Tibial artery (tissue), 4 donors: ENCODE measurements at regions not wholly inside any gene's neighbourhood (a gene's known extent, or its start where the extent isn't known, plus 50 kb on each side); places are given as distances from the start of the nearest gene placed in this dataset.
"Not testable (repeated sequence)": the region's sequence is repeated elsewhere in the genome, so short reads cannot be mapped to it uniquely, and the experiment has no call there.

ENCODE experiments used
- DNase-seq, 2 donors: peaks; one replicate each; pipeline ENCODE4 v3.0.0-alpha.2; 2019
- H3K27ac ChIP-seq, 2 donors: fragments of 200-600 bp; sonication (generic) in 1 of 2; 1 replicate in 1 of 2; 2 replicates in 1 of 2; pipeline ENCODE4 v1.5.1; 2018 to 2019; ENCODE audit warnings: mild to moderate bottlenecking in 1 of 2
- H3K27me3 ChIP-seq, 2 donors: fragments of 200-600 bp; sonication (generic) in 1 of 2; one replicate each; pipeline versions ENCODE4 v1.5.1 to v1.6.0; 2016 to 2019
- H3K36me3 ChIP-seq, 3 donors: fragments of 200-600 bp; sonication (generic) in 2 of 3; one replicate each; pipeline ENCODE4 v1.5.1; 2016 to 2019; ENCODE audit warnings: mild to moderate bottlenecking in 2 of 3
- H3K4me1 ChIP-seq, 4 donors: fragments of 200-600 bp; sonication (generic) in 2 of 4; 1 replicate in 3 of 4; 2 replicates in 1 of 4; pipeline ENCODE4 v1.5.1; 2016 to 2019
- H3K4me3 ChIP-seq, 2 donors: fragments of 200-600 bp; sonication (generic) in 1 of 2; 1 replicate in 1 of 2; 2 replicates in 1 of 2; pipeline ENCODE4 v1.5.1; 2018 to 2019; ENCODE audit warnings: mild to moderate bottlenecking in 2 of 2
- H3K9me3 ChIP-seq, 3 donors: fragments of 200-600 bp; sonication (generic) in 1 of 3; one replicate each; pipeline ENCODE4 v1.5.1; 2016 to 2019
- intact Hi-C: fragments of 100-400 bp; cut with DNase I; formaldehyde crosslinking; loops from one replicate; pipeline ENCODE4 v1.15.0; 2023; ENCODE audit warnings: low total_unique reads
- TF ChIP-seq, protein P1 (sequence below), 2 experiments: fragments of 200-600 bp in 1 of 2; fragments of 450-650 bp in 1 of 2; IDR thresholded peaks; one replicate each; pipeline ENCODE4 v1.5.1; 2017 to 2019; ENCODE audit warnings: antibody characterized with exemption in 2 of 2, mild to moderate bottlenecking in 1 of 2, moderate library complexity in 1 of 2

DNA sequence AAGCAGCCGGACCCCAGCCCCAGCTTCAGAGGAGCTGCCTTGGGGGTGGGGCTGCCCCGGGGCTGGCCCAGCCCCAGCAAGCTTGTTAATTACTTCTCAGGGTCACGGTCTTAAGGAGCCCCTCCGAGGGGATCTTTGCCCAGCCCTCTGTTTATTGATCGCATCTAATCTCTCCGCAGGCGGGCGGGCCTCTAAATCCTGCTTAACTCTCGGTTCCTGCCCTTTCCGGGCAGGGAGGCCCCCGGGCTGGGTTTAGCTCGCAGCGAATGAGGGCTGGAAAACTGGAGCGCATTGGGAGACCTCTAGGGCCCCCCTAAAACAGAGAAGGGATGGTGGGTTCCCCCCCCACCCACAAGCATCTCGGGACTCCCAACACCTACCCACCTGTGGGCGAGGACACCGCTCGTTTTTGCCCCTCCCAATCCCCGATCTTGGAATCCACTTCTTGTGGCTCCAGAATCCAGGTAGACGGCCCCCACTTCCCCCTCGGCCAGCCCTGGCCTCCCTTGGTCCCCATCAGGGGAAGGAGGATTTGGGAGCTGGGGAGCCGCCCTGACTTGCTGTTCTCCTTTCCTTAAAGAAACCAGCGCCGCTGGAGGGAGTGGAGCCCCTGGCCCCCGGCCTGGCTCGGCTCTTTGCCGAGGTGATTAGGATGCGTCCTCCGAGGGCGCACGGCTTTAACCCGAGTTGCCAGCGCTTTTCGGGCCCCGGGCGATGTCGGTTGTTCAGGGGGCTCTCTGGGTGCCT, 59.5 kb upstream of the ADGRL1 start:
- intact Hi-C loops = no loop called here
- no peaks in the 10 kb centered on the region for H3K9me3 ChIP-seq
- H3K4me3 ChIP-seq = no peak overlapping the region
- peaks cover 0 to 45% of the 10 kb centered on the region in 2 donors for H3K27me3 ChIP-seq
- H3K4me1 ChIP-seq = peaks cover 0 to 12% (median 0%) of the 10 kb centered on the region in 4 donors
- no peak for DNase-seq
- H3K36me3 ChIP-seq = no peaks in the 10 kb centered on the region
- TF ChIP-seq, protein P1, sequence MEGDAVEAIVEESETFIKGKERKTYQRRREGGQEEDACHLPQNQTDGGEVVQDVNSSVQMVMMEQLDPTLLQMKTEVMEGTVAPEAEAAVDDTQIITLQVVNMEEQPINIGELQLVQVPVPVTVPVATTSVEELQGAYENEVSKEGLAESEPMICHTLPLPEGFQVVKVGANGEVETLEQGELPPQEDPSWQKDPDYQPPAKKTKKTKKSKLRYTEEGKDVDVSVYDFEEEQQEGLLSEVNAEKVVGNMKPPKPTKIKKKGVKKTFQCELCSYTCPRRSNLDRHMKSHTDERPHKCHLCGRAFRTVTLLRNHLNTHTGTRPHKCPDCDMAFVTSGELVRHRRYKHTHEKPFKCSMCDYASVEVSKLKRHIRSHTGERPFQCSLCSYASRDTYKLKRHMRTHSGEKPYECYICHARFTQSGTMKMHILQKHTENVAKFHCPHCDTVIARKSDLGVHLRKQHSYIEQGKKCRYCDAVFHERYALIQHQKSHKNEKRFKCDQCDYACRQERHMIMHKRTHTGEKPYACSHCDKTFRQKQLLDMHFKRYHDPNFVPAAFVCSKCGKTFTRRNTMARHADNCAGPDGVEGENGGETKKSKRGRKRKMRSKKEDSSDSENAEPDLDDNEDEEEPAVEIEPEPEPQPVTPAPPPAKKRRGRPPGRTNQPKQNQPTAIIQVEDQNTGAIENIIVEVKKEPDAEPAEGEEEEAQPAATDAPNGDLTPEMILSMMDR (IDR thresholded peaks at IDR 0.05) = no peak
- H3K27ac ChIP-seq = no peak overlapping the region

DNA sequence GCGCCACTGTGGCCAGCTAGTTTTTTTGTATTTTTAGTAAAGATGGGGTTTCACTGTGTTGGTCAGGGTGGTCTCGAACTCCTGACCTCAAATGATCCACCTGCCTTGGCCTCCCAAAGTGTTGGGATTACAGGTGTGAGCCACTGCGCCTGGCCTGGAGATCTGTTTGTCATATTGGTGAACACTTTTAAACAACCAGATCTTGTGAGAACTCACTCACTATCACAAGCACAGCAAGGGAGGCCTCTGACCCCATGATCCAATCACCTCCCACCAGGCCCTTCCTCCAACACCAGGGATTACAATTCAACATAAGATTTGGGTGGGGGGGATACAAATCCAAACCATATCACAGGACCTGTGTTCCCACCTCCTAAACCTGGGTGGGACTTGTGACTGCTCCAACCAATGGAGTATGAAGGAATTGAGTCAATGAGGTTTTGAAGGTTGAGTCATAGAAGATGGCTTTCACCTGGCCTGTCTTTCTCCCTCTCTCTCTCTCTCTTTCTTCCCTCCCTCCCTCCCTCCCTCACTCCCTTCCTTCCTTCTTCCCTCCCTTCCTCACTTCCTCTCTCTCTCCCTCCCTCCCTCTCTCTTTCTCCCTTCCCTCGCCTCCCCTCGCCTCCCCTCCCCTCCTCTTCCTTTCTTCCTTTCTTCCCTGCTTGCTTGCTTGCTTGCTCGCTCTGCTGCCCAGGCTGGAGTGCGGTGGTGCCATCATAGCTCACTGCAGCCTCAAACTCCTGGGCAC, 50.1 kb upstream of the ADGRL1 start:
- H3K36me3 ChIP-seq, H3K27me3 ChIP-seq, DNase-seq, H3K4me1 ChIP-seq, intact Hi-C loops, H3K9me3 ChIP-seq, H3K4me3 ChIP-seq, H3K27ac ChIP-seq: not testable (repeated sequence)
